Amniotic stem cell (primary cell): ENCODE measurements at regions not wholly inside any gene's neighbourhood (a gene's known extent, or its start where the extent isn't known, plus 50 kb on each side); places are given as distances from the start of the nearest gene placed in this dataset.
A peak's percentile ranks its signal among the peaks of the same experiment; 100 is the strongest.
"Not testable (repeated sequence)": the region's sequence is repeated elsewhere in the genome, so short reads cannot be mapped to it uniquely, and the experiment has no call there.

Source experiments
- DNase-seq: peaks from one replicate; lab custom pipeline; 2025; lab: John Stamatoyannopoulos, UW

- no peak for DNase-seq
Observed at GRCh38 chr17:31677681-31678080, 181.4 kb downstream of the COPRS start.

- DNase-seq: no peak
Observed at GRCh38 chr17:31677036-31677435, 182.0 kb downstream of the COPRS start.

GRCh38 chr17:31675392-31675791 is 183.7 kb downstream of the COPRS start:
- not testable (repeated sequence) for DNase-seq

- DNase-seq: no peak
Observed at GRCh38 chr17:31674717-31675349, 184.2 kb downstream of the COPRS start.

- no peak for DNase-seq
Observed at GRCh38 chr17:31674305-31674704, 184.7 kb downstream of the COPRS start.

GRCh38 chr17:31673076-31673475 is 186.0 kb downstream of the COPRS start:
- no peak for DNase-seq

- no peak for DNase-seq
Observed at GRCh38 chr17:31672161-31672819, 186.8 kb downstream of the COPRS start.

- DNase-seq: no peak
Observed at GRCh38 chr17:31663576-31663975, 195.5 kb downstream of the COPRS start.

- DNase-seq: no peak
Observed at GRCh38 chr17:31660684-31661083, 198.4 kb downstream of the COPRS start.

GRCh38 chr17:31657876-31658275 is 201.2 kb downstream of the COPRS start:
- no peak for DNase-seq

- DNase-seq: no peak
Observed at GRCh38 chr17:31654936-31655335, 204.1 kb downstream of the COPRS start.

GRCh38 chr17:31653691-31654090 is 205.4 kb downstream of the COPRS start:
- DNase-seq: no peak

GRCh38 chr17:31650756-31651520 is 208.1 kb downstream of the COPRS start:
- DNase-seq: no peak

- DNase-seq: no peak
Observed at GRCh38 chr17:31649302-31649701, 209.7 kb downstream of the COPRS start.

- DNase-seq: no peak
Observed at GRCh38 chr17:31647661-31648060, 211.4 kb downstream of the COPRS start.

- DNase-seq: no peak
Observed at GRCh38 chr17:31646642-31647041, 212.4 kb downstream of the COPRS start.

GRCh38 chr17:31645351-31645750 is 213.7 kb downstream of the COPRS start:
- DNase-seq: no peak

GRCh38 chr17:31631766-31632165 is 227.3 kb downstream of the COPRS start:
- no peak for DNase-seq

- not testable (repeated sequence) for DNase-seq
Observed at GRCh38 chr17:31630866-31631265, 228.2 kb downstream of the COPRS start.

GRCh38 chr17:31629696-31630470 is 229.2 kb downstream of the COPRS start:
- no peak for DNase-seq

- peak; percentile 77 for DNase-seq
Observed at GRCh38 chr17:31627960-31628359, 231.1 kb downstream of the COPRS start.

- DNase-seq: no peak
Observed at GRCh38 chr17:31623990-31624389, 232.5 kb downstream of the RAB11FIP4 start.
